ENCODE measurements at regions not wholly inside any gene's neighbourhood (a gene's known extent, or its start where the extent isn't known, plus 50 kb on each side); places are given as distances from the start of the nearest gene placed in this dataset.

GRCh38 chr10:9885761-9886160 is 1131.9 kb upstream of the CELF2 start:
- no TSS peak for BruUV-seq (replicated peaks)
- Histone ChIP-seq H3K27ac (ENCODE audit: low read depth, low read length) (no peak overlapping the region), H3K9me3 (ENCODE audit: control insufficient read depth in 1 of 2, insufficient read depth in 1 of 2, low read depth in 1 of 2, low read length in 2 of 2) (peaks cover 10 to 12% of the 10 kb centered on the region in 2 experiments; a peak in 2 of 4 replicates), H3K27me3 (ENCODE audit: insufficient read depth, low read length) (no peaks in the 10 kb centered on the region), H3K36me3 (ENCODE audit: control insufficient read depth in 1 of 2, insufficient read depth in 2 of 2, low read length in 2 of 2) (no peaks in the 10 kb centered on the region), H4K20me1 (ENCODE audit: insufficient read depth) (no peaks in the 10 kb centered on the region), H3K79me2 (ENCODE audit: insufficient read depth, low read length) (no peaks in the 10 kb centered on the region), H2AFZ (ENCODE audit: low read depth, low read length, poor library complexity, severe bottlenecking) (no peak overlapping the region), H3K4me1 (ENCODE audit: control insufficient read depth in 1 of 2, insufficient read depth in 2 of 2, low read length in 2 of 2) (no peaks in the 10 kb centered on the region), H3K9ac (ENCODE audit: low read length) (no peak overlapping the region), H3K4me3 (replicated peaks in 1 of 2; ENCODE audit: low read depth in 1 of 2, low read length in 2 of 2) (no peak overlapping the region), H3K4me2 (ENCODE audit: low read length) (no peak overlapping the region), H3K9me2 (ENCODE audit: insufficient read depth) (no peaks in the 10 kb centered on the region)
- ATAC-seq (no peak), DNase-seq (ENCODE audit: low read depth, low spot score) (no peak)
- ChIA-PET POLR2A (no interaction called here), CTCF (no interaction called here), RAD21 (ENCODE audit: low non-redundant PET in 1 of 2, low total read pairs in 2 of 2, uncharacterized antibody in 2 of 2, unreplicated experiment in 2 of 2) (no interaction called here)
- TF ChIP-seq ELF1 (IDR thresholded peaks at IDR 0.05; ENCODE audit: borderline replicate concordance, low read depth) (no peak), POLR2AphosphoS5 (IDR thresholded peaks at IDR 0.05; ENCODE audit: low read depth, low read length) (no peak), JUND (IDR thresholded peaks at IDR 0.05) (no peak), CEBPB (IDR thresholded peaks at IDR 0.05; ENCODE audit: low read depth) (no peak), ATF3 (IDR thresholded peaks at IDR 0.05) (no peak), ZNF274 (IDR thresholded peaks at IDR 0.05; ENCODE audit: low read depth, low read length) (no peak), EZH2phosphoT487 (IDR thresholded peaks at IDR 0.05; ENCODE audit: borderline replicate concordance) (no peak), SIN3A (IDR thresholded peaks at IDR 0.05; ENCODE audit: low read depth) (no peak), SP1 (IDR thresholded peaks at IDR 0.05; ENCODE audit: low read depth) (no peak), EZH2 (IDR thresholded peaks at IDR 0.05) (no peak), EGR1 (IDR thresholded peaks at IDR 0.05; ENCODE audit: low read depth) (no peak), CTCF (IDR thresholded peaks at IDR 0.05 in 2 of 3, conservative IDR thresholded peaks at IDR 0.05 in 1 of 3; ENCODE audit: borderline replicate concordance in 1 of 3, insufficient read depth in 1 of 3, low read depth in 2 of 3, low read length in 2 of 3) (no peak), REST (IDR thresholded peaks at IDR 0.05; ENCODE audit: low read depth) (no peak), POLR2A (IDR thresholded peaks at IDR 0.05; ENCODE audit: borderline replicate concordance, extremely low read depth, insufficient read depth, insufficient read length) (no peak), TCF7L2 (IDR thresholded peaks at IDR 0.05; ENCODE audit: borderline replicate concordance, extremely low read depth, insufficient read depth, insufficient read length) (no peak), SRF (IDR thresholded peaks at IDR 0.05; ENCODE audit: low read depth) (no peak), MAX (IDR thresholded peaks at IDR 0.05) (no peak), ZBTB33 (IDR thresholded peaks at IDR 0.05; ENCODE audit: extremely low read depth, insufficient replicate concordance, low read length) (no peak), RAD21 (IDR thresholded peaks at IDR 0.05; ENCODE audit: low read depth) (no peak), ZFX (IDR thresholded peaks at IDR 0.05) (no peak)
- intact Hi-C loops (cut with micrococcal nuclease), result no loop called here

All from HCT116 (cell line).